NCI-H1930 (cell line): ENCODE measurements at regions not wholly inside any gene's neighbourhood (a gene's known extent, or its start where the extent isn't known, plus 50 kb on each side); places are given as distances from the start of the nearest gene placed in this dataset.
"Not testable (repeated sequence)": the region's sequence is repeated elsewhere in the genome, so short reads cannot be mapped to it uniquely, and the experiment has no call there.

ENCODE experiments used
- DNase-seq, 2 experiments: peaks; one replicate each; lab custom pipeline; 2025; lab: John Stamatoyannopoulos, UW

DNA sequence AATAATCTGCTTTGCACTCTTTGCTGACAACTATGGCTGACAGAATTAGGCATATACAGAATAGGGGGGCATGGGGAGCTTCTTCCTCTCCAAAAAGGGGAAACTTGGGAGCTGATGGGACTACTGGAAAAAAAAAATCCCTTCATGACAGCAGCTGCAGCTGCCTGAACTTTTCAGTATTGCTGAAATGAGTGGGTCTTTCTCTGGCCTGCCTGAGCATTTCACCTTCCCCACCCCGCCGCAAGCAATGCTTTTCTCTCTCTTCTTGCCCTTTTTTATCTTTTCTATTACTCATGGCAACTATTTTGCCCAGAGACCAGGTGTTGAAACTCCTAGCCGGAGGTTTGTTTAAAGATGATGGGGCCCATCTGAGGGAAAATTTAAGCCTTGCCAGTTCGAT is 244.9 kb downstream of the SEMA3D start:
- DNase-seq = no peak

DNA sequence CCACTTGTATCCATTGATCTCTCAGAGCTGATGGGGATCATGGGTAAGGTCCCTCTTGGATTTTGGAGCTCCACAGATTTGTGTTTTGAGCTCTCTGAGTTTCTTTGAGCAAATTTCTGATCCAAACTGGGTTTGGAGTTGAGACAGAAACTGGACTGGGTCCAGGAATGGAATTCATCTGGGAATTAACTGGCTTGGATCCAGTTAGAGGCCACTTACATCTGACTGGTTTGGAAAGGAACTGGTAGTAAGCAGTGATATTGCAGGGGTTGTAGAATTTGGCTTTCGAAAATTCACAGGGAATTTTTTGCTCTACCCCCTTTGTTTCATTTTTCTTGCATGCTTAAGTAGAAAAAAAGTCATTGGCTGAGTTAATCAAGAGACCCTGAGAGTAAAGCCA is 245.6 kb downstream of the SEMA3D start:
- no peak for DNase-seq

DNA sequence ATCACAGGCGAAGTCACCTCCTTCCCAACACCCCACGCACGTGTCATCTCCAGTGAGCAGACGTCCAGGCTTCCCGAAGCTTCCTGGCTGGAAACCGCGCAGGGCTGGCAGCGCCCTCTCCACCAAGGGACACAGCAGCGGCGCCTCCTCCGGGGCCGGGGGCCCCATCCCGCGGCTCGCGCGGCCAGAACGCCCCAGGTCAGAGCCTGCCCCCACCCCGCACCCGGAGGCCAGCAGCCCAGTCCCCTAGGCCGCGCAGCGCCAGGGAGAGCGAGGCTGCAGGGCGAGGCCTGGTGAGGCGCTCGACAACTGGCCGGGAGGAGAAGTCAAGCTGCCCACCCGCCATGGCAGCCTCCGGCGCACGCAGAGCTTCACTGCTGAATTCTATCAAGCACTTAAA is 247.0 kb downstream of the SEMA3D start:
- DNase-seq = no peak

DNA sequence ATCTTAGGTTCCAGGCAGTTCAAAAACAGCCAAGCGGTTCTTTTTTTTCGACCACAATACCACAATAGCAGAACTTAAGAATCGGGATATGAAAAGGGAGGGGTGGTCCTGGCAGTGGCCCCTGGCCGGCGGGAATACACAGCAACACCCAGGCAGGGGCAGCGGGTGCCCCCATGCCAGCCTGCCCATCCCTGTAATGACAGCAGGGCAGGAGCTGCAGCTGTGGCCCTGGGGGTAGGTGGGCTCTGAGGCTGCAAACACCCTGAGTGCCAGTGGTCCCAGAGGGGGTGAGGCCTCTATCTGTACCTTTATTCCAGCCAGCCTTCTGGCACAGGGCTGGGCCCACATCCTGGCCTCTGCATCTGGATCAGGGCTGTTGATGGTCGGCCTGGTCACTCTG is 247.4 kb downstream of the SEMA3D start:
- DNase-seq = no peak

DNA sequence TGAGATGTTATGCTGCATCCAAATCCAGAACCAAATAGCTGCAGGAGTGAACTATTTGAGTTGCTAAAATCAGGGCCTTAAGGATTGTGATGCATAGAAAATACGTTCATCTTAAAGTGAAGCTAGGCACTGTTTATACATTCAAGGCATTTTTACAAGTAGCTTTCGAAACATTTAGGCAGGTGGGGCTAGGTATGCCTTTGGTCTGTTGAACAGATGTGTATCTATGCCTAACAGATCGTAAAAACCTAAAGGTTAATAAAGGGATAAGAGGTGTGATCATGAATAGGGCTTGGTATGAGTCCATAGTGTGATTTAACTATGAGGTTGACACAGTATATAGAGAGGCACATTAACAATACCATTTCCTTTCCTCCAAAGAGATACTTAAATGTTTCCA is 262.5 kb downstream of the SEMA3D start:
- DNase-seq = peak; percentile 12 to 49

DNA sequence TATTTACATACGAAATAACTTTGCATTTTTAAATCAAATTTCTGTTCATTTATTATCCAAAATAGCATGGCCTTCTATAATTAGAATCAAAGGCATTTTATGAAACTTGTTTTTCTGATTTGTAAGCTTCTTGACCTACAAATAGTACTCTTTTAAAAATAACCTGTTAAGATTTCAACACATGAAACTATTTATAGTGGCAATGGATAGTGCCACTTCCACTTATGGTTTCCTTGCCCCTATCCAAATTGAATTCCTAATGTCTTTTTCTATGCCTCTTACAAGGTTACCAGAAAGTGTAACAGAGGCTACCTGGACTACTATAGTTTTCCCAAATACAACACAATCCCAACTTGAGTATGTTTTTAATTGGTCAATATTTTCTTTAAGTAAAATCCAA is 263.5 kb downstream of the SEMA3D start:
- no peak for DNase-seq

DNA sequence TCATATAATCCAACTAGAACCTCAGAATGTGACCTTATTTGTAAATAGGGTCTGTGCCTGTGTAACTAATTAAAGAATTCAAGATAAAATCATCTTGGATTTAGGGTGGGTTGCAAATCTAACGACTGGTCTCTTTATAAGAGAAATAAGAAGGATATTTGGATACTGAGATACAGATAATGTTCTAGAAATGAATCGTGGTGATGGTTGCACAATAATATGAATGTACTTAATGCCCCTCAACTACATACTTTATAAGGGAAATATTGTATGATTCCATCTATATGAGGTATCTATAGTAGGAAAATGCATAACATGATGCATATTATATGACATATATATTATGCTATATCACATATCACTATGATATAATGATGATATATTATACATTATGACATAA is 265.7 kb downstream of the SEMA3D start:
- DNase-seq = no peak

DNA sequence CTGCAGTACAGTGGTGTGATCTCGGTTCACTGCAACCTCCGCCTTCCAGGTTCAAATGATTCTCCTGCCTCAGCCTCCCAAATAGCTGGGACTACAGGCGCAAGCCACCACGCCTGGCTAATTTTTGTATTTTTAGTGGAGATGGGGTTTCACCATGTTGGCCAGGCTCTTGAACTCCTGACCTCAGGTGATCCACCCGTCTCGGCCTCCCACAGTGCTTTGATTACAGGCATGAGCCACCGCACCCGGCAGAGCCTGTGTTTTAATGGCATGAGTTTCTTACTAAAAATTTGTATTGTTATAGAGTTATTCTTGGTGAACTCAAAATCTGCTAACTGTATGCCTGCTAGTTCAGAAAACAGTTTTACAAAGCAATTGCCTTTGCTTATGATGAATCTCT is 269.9 kb downstream of the SEMA3D start:
- not testable (repeated sequence) for DNase-seq

DNA sequence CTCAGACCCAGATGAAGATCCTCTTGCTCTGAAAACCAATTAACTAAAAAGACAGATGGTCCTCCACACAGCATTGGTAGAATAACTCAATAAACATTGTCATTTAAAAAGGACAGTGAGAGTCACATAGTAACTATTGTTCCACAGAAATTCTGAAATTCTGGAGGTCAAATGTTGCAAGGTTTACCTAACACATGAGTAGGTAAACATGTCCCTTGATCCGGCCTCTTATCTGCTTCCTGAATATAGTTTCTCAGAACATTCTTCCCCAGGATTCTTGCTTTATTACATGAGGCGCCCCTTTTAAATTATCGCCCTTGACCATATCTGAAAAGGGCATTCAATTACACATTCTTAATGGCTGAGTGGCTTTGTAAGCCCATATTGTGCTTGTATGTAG is 270.7 kb downstream of the SEMA3D start:
- DNase-seq = no peak

DNA sequence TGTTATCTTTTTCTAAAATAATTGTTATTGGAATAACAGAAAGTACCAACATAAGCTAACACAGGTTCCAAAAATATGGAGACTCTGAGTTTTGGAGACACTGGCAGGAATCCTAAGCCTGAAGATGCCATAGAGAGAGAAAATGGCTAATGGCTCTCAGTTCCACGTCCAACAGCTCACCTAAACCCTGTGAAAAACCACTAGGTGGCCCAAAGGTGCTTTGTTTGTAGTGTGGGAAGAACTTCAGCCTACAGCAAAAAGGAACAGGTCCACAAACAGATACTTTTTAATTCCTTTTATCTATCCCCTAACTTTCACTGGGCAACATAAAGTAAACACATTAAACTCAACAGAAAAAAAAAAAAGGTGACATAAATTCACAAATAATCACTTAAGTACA is 272.3 kb downstream of the SEMA3D start:
- no peak for DNase-seq

DNA sequence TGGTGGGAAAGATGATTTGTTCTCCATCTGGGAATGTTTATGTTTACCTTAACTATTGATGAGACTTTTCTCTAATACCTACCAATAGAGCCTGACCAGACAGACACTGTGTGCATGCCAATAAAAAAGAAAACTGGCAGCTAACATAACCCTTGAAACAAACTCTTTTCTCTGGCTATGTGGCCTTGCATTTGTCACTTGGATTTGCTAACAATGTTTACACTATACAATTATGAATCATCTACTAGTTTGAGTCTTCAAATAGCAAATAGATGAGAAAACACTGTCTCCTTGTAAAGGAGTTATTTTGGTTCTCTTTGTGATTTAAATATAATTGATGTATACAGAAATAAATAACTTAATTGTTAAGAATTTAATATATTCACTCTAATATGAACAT is 273.1 kb downstream of the SEMA3D start:
- DNase-seq = no peak

DNA sequence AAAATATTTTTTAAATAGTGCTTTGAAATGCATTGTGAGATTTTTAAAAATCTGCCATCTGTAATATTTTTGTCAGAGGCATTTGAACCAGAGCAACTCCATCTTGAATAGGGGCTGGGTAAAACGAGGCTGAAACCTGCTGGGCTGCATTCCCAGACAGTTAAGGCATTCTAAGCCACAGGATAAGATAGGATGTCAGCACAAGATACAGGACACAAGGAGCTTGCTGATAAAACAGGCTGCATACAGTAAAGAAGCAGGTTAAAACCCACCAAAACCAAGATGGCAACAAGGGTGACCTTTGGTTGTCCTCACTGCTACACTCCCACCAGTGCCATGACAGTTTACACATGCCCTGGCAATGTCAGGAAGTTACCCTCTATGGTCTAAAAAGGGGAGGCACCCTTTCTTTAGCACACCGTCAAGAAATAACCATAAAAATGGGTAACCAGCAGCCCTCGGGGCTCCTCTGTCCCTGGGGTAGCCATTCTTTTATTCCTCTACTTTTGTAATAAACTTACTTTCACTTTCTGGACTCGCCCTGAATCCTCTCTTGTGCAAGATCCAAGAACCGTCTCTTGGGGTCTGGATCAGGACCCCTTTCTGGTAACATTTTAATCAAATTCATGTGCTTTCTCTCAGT is 273.7 kb downstream of the SEMA3D start:
- no peak for DNase-seq

DNA sequence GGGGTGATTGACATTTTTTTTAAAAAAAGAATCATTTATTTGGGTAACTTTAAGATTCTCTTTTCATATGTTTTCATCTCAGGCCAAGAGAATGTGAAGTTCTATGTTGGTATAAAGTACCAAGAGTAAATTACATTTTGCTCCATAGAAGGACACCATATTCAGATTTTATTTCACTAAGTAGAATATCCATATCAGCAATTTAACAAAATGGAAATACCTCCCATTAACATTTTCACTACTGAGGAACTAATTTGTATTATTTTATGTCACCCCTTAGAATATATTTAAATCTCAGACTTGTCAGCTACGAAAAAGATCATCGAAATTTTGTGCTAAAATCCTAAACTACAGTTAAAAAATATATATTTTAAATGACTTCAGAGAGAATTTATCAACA is 274.3 kb downstream of the SEMA3D start:
- DNase-seq = no peak

DNA sequence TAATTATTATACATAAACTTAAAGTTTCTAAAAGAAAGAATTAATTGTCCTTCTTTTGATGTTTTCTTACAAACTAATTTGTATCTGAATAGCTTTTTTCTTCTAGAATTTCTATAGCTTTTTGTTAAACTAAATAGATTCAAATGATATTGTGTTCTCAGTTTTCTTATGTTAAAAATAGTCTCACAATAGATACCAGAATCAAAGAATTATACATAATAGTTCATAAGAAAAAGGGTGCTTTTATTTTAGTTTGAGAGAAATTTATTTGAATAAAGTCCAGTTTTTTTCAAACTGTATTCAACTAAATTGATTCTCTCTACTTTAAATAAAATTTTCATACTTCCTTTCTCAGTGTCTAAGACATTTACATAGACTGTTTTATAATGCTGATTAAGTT is 274.8 kb downstream of the SEMA3D start:
- no peak for DNase-seq

DNA sequence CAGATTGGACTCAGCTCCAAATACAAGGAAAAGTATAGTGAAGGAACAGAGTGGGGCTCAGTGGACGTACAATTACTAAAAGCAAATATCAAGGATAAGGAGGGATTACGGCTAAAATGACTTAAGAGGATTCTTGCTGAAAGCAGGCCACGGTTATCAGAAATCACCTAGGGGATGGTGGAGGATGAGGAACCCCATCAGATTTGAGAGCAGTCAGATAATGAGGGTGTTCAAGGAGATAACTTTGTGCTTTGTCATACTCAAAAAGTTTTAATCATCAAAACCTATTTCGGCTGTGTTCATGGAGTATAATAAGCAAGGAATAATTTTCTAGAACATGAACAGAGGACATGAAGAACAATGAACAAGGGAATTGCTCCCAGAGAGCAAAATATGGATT is 275.8 kb downstream of the SEMA3D start:
- DNase-seq = no peak

DNA sequence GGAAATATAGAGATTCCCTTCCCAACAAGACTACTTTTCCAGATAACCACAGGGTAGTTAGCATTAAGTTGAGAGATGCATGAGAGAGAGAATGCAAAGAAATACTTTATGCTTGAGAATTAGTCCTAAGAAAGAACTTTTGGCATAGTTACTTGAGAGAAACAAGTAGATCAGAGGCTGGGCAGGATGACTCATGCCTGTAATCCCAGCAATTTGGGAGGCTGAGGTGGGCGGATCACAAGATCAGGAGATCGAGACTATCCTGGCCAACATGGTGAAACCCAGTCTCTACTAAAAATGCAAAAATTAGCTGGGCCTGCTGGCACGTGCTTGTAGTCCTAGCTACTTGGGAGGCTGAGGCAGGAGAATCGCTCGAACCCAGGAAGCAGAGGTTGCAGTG is 276.5 kb downstream of the SEMA3D start:
- not testable (repeated sequence) for DNase-seq

DNA sequence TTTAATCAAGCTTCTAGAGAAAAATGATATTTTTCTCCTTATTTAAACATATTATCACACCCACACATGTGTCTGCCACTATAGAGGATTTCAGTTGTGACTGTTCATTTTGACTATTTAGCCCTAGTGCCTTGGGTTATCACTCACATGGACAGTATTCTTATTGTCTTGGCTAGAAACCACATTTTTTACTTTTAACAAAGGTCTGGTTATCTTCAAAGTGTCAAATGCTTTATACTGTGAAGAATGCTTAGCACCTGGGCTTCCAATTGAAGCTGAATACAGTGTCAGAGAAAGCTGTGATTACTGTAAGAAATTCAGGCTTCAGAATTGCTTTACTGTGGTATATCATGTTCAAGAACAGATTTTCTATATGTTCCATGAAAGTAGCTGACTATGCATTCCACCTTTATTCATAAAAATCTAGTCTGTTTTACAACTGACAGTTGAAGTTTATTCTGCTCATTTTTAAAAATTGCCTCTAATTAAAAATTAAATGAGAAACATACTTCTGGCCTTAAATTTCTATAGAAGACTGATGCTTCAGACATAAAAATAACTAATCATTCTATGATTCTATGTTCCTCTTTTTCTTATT is 278.6 kb downstream of the SEMA3D start:
- DNase-seq = no peak

DNA sequence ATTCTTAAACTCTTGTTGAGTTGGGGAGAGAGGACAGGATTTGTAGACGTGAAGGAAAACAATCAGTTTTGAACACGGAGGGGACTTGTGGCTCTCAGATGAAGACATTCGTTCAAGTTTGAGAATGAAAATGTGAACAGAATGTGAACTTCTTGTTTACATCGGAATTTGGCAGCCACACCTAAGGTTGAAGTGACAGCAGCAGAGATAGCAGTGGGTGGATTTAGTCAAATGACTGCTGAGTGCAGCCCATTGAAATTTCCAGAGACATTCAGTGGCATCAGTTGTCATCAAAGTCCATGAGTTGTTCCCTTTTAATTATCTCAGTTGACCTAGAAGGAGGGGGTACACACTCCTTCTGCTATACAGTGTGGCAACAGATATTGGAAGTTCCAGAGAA is 280.0 kb downstream of the SEMA3D start:
- no peak for DNase-seq

DNA sequence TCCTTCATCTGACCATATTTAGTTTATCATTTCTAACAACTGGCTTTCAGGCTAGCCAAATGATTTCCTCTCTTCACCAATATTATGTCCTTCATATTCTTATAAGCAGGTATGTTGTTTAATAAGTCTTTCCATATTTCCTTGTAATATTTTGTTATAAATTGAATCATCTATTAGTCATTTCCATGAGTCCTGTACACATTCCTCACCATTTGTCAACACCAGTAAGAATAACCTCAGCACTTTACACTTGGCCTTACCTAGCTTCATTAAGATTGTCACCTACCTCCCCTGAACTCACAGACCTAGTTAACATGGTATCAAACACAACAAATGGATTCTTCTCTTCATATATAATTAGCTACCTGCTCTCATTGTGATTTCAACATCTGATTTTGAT is 282.3 kb downstream of the SEMA3D start:
- no peak for DNase-seq

DNA sequence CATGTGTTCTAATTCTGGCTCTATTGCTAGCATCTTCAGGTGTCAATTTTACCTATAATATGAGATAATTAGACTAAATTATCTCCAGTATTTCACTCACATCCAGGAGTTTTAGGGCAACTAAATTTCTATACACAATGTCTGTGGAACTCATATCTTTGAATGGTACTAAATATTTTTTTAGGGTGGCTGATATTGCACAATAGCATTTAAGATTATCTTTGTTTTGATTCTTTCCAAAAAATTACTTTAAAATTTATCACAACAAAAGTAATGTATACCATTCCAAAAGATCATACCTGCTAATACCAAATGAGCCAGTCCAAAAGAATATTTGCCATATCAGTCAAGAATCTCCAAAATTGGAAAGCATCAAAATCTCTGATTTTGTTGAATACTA is 285.5 kb downstream of the SEMA3D start:
- DNase-seq = no peak

DNA sequence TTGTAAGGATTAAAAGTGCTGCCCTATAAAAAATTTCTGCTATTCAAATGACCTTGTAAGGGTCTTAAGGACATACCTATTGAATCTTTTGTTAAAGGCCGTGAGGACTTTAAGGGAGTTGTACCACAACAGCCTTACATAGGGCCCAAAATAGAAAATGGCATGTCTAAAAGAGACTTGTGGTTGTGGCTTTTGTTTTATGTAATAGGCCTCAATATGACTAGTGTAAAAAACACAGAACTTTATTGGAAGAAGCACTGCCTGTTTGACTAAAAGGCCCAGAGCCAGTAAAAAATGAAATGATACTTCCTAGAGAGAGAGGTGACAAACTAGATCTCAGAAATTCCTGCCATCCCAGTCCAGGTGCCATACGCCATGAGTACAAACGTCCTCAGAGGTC is 286.6 kb downstream of the SEMA3D start:
- DNase-seq = no peak

DNA sequence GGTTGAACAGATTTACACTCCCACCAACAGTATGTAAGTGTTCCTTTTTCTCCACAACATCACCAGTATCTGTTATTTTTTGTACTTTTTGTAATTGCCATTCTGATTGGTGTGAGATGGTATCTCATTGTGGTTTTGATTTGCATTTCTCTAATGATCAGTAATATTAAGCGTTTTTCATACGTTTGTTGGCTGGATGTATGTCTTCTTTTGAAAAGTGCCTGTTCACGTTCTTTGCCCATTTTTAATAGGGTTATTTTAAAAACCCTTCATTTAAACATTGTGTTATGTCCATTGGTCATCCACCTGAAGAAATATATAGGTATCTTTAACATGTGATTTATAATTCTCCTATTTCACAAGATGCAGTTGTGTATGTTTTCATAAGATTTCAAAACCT is 291.3 kb downstream of the SEMA3D start:
- no peak for DNase-seq

DNA sequence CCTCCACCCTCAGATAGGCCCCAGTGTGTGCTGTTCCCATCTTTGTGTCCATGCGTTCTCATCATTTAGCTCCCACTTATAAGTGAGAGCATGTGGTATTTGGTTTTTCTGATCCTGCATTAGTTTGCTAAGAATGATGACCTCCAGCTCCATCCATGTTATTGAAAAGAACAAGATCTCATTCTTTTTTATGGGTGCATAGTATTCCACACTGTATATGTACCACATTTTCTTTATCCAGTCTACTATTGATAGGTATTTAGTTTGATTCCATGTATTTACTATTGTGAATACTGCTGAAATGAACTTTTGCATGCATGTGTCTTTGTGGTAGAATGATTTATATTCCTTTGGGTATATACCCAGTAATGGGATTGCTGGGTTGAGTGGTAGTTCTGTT is 303.3 kb downstream of the SEMA3D start:
- DNase-seq = not testable (repeated sequence)

DNA sequence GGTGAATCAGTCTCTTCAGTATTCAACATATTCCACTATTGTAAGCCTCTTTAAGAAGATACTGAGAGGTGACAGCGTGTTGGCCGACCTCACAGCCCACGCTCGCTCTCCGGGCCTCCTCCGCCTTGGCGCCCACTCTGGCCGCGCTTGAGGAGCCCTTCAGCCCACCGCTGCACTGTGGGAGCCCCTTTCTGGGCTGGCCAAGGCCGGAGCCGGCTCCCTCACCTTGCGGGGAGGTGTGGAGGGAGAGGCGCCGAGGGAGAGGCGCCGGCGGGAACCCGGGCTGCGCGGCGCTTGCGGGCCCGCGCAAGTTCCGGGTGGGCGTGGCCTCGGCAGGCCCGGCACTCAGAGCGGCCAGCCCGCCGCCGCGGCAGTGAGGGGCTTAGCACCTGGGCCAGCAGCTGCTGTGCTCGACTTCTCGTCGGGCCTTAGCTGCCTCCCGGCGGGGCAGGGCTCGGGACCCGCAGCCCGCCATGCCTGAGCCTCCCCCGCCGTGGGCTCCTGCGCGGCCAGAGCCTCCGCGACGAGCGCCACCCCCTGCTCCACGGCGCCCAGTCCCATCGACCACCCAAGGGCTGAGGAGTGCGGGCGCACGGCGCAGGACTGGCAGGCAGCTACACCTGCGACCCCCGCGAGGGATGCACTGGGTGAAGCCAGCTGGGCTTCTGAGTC is 306.4 kb downstream of the SEMA3D start:
- DNase-seq = not testable (repeated sequence)
